ENCODE measurements at regions not wholly inside any gene's neighbourhood (a gene's known extent, or its start where the extent isn't known, plus 50 kb on each side); places are given as distances from the start of the nearest gene placed in this dataset.
A peak's percentile ranks its signal among the peaks of the same experiment; 100 is the strongest.

- H3K9me3 ChIP-seq (ENCODE audit: control insufficient read depth, insufficient read depth, low read length): no peaks in the 10 kb centered on the region
- H3K4me3 ChIP-seq (ENCODE audit: low read depth, low read length): no peak overlapping the region
- H3K4me1 ChIP-seq (ENCODE audit: control insufficient read depth, insufficient read depth, low read length): no peaks in the 10 kb centered on the region
- H3K27ac ChIP-seq (ENCODE audit: low read depth, low read length): no peak overlapping the region
- DNase-seq (ENCODE audit: low read depth in 4 of 6, low spot score in 6 of 6): no peak
- 100% methylated on average over 1 of the region's 2 CpGs for WGBS (ENCODE audit: insufficient coverage)
- H3K36me3 ChIP-seq (ENCODE audit: control insufficient read depth, insufficient read depth, low read length): no peaks in the 10 kb centered on the region
- no peaks in the 10 kb centered on the region for H3K27me3 ChIP-seq (ENCODE audit: control insufficient read depth, insufficient read depth, low read length)
These were observed 59.5 kb downstream of the PTGS2 start for GRCh38 chr1:186620566-186621350.

GRCh38 chr1:186618401-186619170, 61.6 kb downstream of the PTGS2 start:
- no peaks in the 10 kb centered on the region for H3K36me3 ChIP-seq (ENCODE audit: control insufficient read depth, insufficient read depth, low read length)
- 51% methylated on average over 8 of the region's 11 CpGs for WGBS (ENCODE audit: insufficient coverage)
- no peaks in the 10 kb centered on the region for H3K9me3 ChIP-seq (ENCODE audit: control insufficient read depth, insufficient read depth, low read length)
- H3K27me3 ChIP-seq (ENCODE audit: control insufficient read depth, insufficient read depth, low read length): no peaks in the 10 kb centered on the region
- H3K27ac ChIP-seq (ENCODE audit: low read depth, low read length): no peak overlapping the region
- peak in 2 of 6 donors; percentile 1 to 17 for DNase-seq (ENCODE audit: low read depth in 4 of 6, low spot score in 6 of 6)
- no peaks in the 10 kb centered on the region for H3K4me1 ChIP-seq (ENCODE audit: control insufficient read depth, insufficient read depth, low read length)
- H3K4me3 ChIP-seq (ENCODE audit: low read depth, low read length): no peak overlapping the region

- 86% methylated on average over 4 of the region's 7 CpGs for WGBS (ENCODE audit: insufficient coverage)
These were observed 62.3 kb downstream of the PTGS2 start for GRCh38 chr1:186617926-186618325.

GRCh38 chr1:186616511-186616910, 63.7 kb downstream of the PTGS2 start:
- Histone ChIP-seq H3K27me3 (ENCODE audit: control insufficient read depth, insufficient read depth, low read length) (no peaks in the 10 kb centered on the region), H3K27ac (ENCODE audit: low read depth, low read length) (no peak overlapping the region), H3K9me3 (ENCODE audit: control insufficient read depth, insufficient read depth, low read length) (no peaks in the 10 kb centered on the region), H3K4me3 (ENCODE audit: low read depth, low read length) (no peak overlapping the region), H3K36me3 (ENCODE audit: control insufficient read depth, insufficient read depth, low read length) (no peaks in the 10 kb centered on the region), H3K4me1 (ENCODE audit: control insufficient read depth, insufficient read depth, low read length) (no peaks in the 10 kb centered on the region)
- DNase-seq (ENCODE audit: low read depth in 4 of 6, low spot score in 6 of 6): no peak

More at GRCh38 chr1:186617926-186618325, 62.3 kb downstream of the PTGS2 start:
- Histone ChIP-seq H3K9me3 (ENCODE audit: control insufficient read depth, insufficient read depth, low read length) (no peaks in the 10 kb centered on the region), H3K27ac (ENCODE audit: low read depth, low read length) (no peak overlapping the region), H3K4me1 (ENCODE audit: control insufficient read depth, insufficient read depth, low read length) (no peaks in the 10 kb centered on the region), H3K4me3 (ENCODE audit: low read depth, low read length) (no peak overlapping the region), H3K36me3 (ENCODE audit: control insufficient read depth, insufficient read depth, low read length) (no peaks in the 10 kb centered on the region), H3K27me3 (ENCODE audit: control insufficient read depth, insufficient read depth, low read length) (no peaks in the 10 kb centered on the region)
- DNase-seq (ENCODE audit: low read depth in 4 of 6, low spot score in 6 of 6): no peak

- WGBS (ENCODE audit: insufficient coverage): 85% methylated on average over 2 of the region's 4 CpGs
These were observed 64.9 kb downstream of the PTGS2 start for GRCh38 chr1:186615332-186615731.

GRCh38 chr1:186611156-186611555, 69.1 kb downstream of the PTGS2 start:
- Histone ChIP-seq H3K36me3 (ENCODE audit: control insufficient read depth, insufficient read depth, low read length) (no peaks in the 10 kb centered on the region), H3K4me1 (ENCODE audit: control insufficient read depth, insufficient read depth, low read length) (no peaks in the 10 kb centered on the region), H3K4me3 (ENCODE audit: low read depth, low read length) (no peak overlapping the region), H3K27ac (ENCODE audit: low read depth, low read length) (no peak overlapping the region), H3K27me3 (ENCODE audit: control insufficient read depth, insufficient read depth, low read length) (no peaks in the 10 kb centered on the region), H3K9me3 (ENCODE audit: control insufficient read depth, insufficient read depth, low read length) (no peaks in the 10 kb centered on the region)
- WGBS (ENCODE audit: insufficient coverage): 98% methylated on average over 3 of the region's 3 CpGs
- no peak for DNase-seq (ENCODE audit: low read depth in 4 of 6, low spot score in 6 of 6)

More at GRCh38 chr1:186615332-186615731, 64.9 kb downstream of the PTGS2 start:
- H3K9me3 ChIP-seq (ENCODE audit: control insufficient read depth, insufficient read depth, low read length): no peaks in the 10 kb centered on the region
- no peaks in the 10 kb centered on the region for H3K27me3 ChIP-seq (ENCODE audit: control insufficient read depth, insufficient read depth, low read length)
- no peak overlapping the region for H3K4me3 ChIP-seq (ENCODE audit: low read depth, low read length)
- H3K4me1 ChIP-seq (ENCODE audit: control insufficient read depth, insufficient read depth, low read length): no peaks in the 10 kb centered on the region
- no peak for DNase-seq (ENCODE audit: low read depth in 4 of 6, low spot score in 6 of 6)
- H3K36me3 ChIP-seq (ENCODE audit: control insufficient read depth, insufficient read depth, low read length): no peaks in the 10 kb centered on the region
- H3K27ac ChIP-seq (ENCODE audit: low read depth, low read length): no peak overlapping the region

- H3K36me3 ChIP-seq (ENCODE audit: control insufficient read depth, insufficient read depth, low read length): no peaks in the 10 kb centered on the region
- no peaks in the 10 kb centered on the region for H3K27me3 ChIP-seq (ENCODE audit: control insufficient read depth, insufficient read depth, low read length)
- H3K27ac ChIP-seq (ENCODE audit: low read depth, low read length): no peak overlapping the region
- H3K4me1 ChIP-seq (ENCODE audit: control insufficient read depth, insufficient read depth, low read length): no peaks in the 10 kb centered on the region
- no peak overlapping the region for H3K4me3 ChIP-seq (ENCODE audit: low read depth, low read length)
- no peaks in the 10 kb centered on the region for H3K9me3 ChIP-seq (ENCODE audit: control insufficient read depth, insufficient read depth, low read length)
- DNase-seq (ENCODE audit: low read depth in 4 of 6, low spot score in 6 of 6): no peak
These were observed 71.0 kb downstream of the PTGS2 start for GRCh38 chr1:186609183-186609582.

GRCh38 chr1:186605762-186606350, 74.4 kb downstream of the PTGS2 start:
- no peak overlapping the region for H3K27ac ChIP-seq (ENCODE audit: low read depth, low read length)
- no peaks in the 10 kb centered on the region for H3K9me3 ChIP-seq (ENCODE audit: control insufficient read depth, insufficient read depth, low read length)
- H3K4me3 ChIP-seq (ENCODE audit: low read depth, low read length): no peak overlapping the region
- no peaks in the 10 kb centered on the region for H3K36me3 ChIP-seq (ENCODE audit: control insufficient read depth, insufficient read depth, low read length)
- WGBS (ENCODE audit: insufficient coverage): 26% methylated on average over 3 of the region's 4 CpGs
- no peaks in the 10 kb centered on the region for H3K4me1 ChIP-seq (ENCODE audit: control insufficient read depth, insufficient read depth, low read length)
- DNase-seq (ENCODE audit: low read depth in 4 of 6, low spot score in 6 of 6): peak in 3 of 6 donors; percentile 13 to 49 (median 18)
- H3K27me3 ChIP-seq (ENCODE audit: control insufficient read depth, insufficient read depth, low read length): no peaks in the 10 kb centered on the region

- Histone ChIP-seq H3K27ac (ENCODE audit: low read depth, low read length) (no peak overlapping the region), H3K36me3 (ENCODE audit: control insufficient read depth, insufficient read depth, low read length) (no peaks in the 10 kb centered on the region), H3K4me1 (ENCODE audit: control insufficient read depth, insufficient read depth, low read length) (no peaks in the 10 kb centered on the region), H3K9me3 (ENCODE audit: control insufficient read depth, insufficient read depth, low read length) (peaks cover 6% of the 10 kb centered on the region), H3K27me3 (ENCODE audit: control insufficient read depth, insufficient read depth, low read length) (no peaks in the 10 kb centered on the region), H3K4me3 (ENCODE audit: low read depth, low read length) (no peak overlapping the region)
- DNase-seq (ENCODE audit: low read depth in 4 of 6, low spot score in 6 of 6): no peak
- 96% methylated on average over 2 of the region's 3 CpGs for WGBS (ENCODE audit: insufficient coverage)
These were observed 84.3 kb downstream of the PTGS2 start for GRCh38 chr1:186595969-186596368.

Data from spinal cord (tissue), 9 donors.